ENCODE measurements at regions not wholly inside any gene's neighbourhood (a gene's known extent, or its start where the extent isn't known, plus 50 kb on each side); places are given as distances from the start of the nearest gene placed in this dataset.

- no peak for TF ChIP-seq ZNF274 (IDR thresholded peaks at IDR 0.05; ENCODE audit: low read length)
- no peak for TF ChIP-seq ZNF274 (tag by site-specific recombination; IDR thresholded peaks at IDR 0.05; ENCODE audit: borderline replicate concordance)
- no peak for TF ChIP-seq GLI2 (tag by site-specific recombination; IDR thresholded peaks at IDR 0.05; ENCODE audit: borderline replicate concordance, low read depth)
Observed at GRCh38 chr2:122239440-122239839, 484.0 kb downstream of the TSN start (continued).

DNA sequence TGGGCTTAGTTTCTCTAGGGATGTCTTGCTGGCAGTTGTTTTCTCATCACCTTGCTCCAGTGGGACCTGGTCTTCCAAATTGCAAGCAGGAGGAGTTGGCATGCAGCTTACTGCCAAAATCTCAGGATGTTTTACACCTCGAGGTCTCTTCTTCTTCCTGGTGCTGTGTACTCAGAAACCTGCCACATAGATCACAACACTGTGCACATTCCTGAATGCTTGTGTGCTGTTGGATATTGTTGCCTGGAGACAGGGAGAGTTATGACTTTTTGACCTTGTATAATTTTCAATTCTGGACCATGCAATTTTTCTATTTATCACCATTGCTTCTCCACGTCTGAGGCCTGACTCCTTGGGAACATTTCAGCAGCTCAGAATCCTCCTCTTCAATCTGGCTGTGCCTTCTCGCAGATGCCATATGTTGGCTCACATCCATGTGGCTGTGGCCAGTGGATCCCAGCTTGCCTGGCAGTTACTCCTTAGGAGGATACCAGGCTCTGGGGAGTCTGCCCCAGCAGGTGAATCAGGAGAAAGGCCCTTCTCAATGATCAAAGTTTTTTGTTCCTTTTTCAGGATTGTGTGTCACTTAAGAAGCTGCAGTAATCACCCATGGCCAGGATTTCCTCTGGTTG is 489.3 kb downstream of the TSN start:
- Histone ChIP-seq H3K27ac (ENCODE audit: extremely low read depth, low read depth, low read length) (no peak overlapping the region), H3K9me3 (ENCODE audit: control insufficient read depth, insufficient read depth, low read depth, low read length) (no peaks in the 10 kb centered on the region), H3K36me3 (ENCODE audit: control insufficient read depth in 2 of 2, insufficient read depth in 1 of 2, low read length in 2 of 2) (no peaks in the 10 kb centered on the region), H3K4me1 (ENCODE audit: control insufficient read depth, insufficient read depth, low read length) (no peaks in the 10 kb centered on the region), H3K4me3 (ENCODE audit: low read depth, low read length) (no peak overlapping the region)
- no peak for TF ChIP-seq ZBTB7A (tag by site-specific recombination; IDR thresholded peaks at IDR 0.05; ENCODE audit: low read depth)
- no peak for TF ChIP-seq SALL2 (tag by site-specific recombination; IDR thresholded peaks at IDR 0.05; ENCODE audit: borderline replicate concordance)
- TF ChIP-seq YY2 (tag by site-specific recombination; IDR thresholded peaks at IDR 0.05), result no peak
- no peak for TF ChIP-seq ZNF132 (tag by site-specific recombination; IDR thresholded peaks at IDR 0.05; ENCODE audit: borderline replicate concordance)
- TF ChIP-seq ZNF416 (tag by site-specific recombination; IDR thresholded peaks at IDR 0.05), result no peak
- TF ChIP-seq ZNF423 (tag by site-specific recombination; IDR thresholded peaks at IDR 0.05), result no peak
- no peak for TF ChIP-seq ZNF596 (tag by site-specific recombination; IDR thresholded peaks at IDR 0.05)
- no peak for TF ChIP-seq AEBP2 (tag by site-specific recombination; IDR thresholded peaks at IDR 0.05; ENCODE audit: borderline replicate concordance)
- no peak for TF ChIP-seq ZNF571 (tag by site-specific recombination; IDR thresholded peaks at IDR 0.05)
- no peak for TF ChIP-seq SETDB1 (IDR thresholded peaks at IDR 0.05; ENCODE audit: insufficient read length, low read length)
- TF ChIP-seq, protein P1, sequence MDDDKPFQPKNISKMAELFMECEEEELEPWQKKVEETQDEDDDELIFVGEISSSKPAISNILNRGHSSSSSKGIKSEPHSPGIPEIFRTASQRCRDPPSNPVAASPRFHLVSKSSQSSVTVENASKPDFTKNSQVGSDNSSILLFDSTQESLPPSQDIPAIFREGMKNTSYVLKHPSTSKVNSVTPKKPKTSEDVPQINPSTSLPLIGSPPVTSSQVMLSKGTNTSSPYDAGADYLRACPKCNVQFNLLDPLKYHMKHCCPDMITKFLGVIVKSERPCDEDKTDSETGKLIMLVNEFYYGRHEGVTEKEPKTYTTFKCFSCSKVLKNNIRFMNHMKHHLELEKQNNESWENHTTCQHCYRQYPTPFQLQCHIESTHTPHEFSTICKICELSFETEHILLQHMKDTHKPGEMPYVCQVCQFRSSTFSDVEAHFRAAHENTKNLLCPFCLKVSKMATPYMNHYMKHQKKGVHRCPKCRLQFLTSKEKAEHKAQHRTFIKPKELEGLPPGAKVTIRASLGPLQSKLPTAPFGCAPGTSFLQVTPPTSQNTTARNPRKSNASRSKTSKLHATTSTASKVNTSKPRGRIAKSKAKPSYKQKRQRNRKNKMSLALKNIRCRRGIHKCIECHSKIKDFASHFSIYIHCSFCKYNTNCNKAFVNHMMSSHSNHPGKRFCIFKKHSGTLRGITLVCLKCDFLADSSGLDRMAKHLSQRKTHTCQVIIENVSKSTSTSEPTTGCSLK (tag by site-specific recombination; IDR thresholded peaks at IDR 0.05), result no peak
- no peak for TF ChIP-seq GLIS2 (tag by site-specific recombination; IDR thresholded peaks at IDR 0.05)
- TF ChIP-seq ZBTB17 (tag by site-specific recombination; IDR thresholded peaks at IDR 0.05), result no peak
- TF ChIP-seq ZNF544 (tag by site-specific recombination; IDR thresholded peaks at IDR 0.05), result no peak
- no peak for TF ChIP-seq PRDM10 (tag by site-specific recombination; IDR thresholded peaks at IDR 0.05)
- TF ChIP-seq ZNF510 (tag by site-specific recombination; IDR thresholded peaks at IDR 0.05; ENCODE audit: insufficient replicate concordance), result no peak
- TF ChIP-seq ZNF48 (tag by site-specific recombination; IDR thresholded peaks at IDR 0.05), result no peak
- no peak for TF ChIP-seq TRIM28 (IDR thresholded peaks at IDR 0.05; ENCODE audit: borderline replicate concordance, low read length)
- ChIA-PET POLR2A (no interaction called here), CTCF (no interaction called here)
